ENCODE measurements at regions not wholly inside any gene's neighbourhood (a gene's known extent, or its start where the extent isn't known, plus 50 kb on each side); places are given as distances from the start of the nearest gene placed in this dataset.

DNA sequence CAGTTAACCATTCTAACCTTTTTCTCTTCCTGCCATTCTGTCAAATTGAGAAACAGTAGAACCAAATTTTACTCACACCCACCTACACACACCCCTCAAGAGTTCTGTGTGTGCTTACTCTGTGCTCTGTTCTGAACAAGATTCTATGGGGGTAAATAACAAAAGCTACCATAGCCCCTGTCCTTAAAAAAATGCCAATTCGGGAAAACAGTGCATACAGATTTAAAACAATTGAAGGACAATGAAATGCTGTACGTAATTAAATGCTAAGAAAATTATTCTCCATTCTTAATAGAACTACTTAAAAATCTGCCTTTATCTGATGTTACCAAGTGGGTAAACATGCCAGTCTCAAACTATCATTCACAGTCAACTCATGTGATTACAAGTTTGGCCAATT, 1107.5 kb downstream of the TUSC7 start:
- H3K9me1 ChIP-seq (ENCODE audit: control insufficient read depth, insufficient read depth, low read length), result no peaks in the 10 kb centered on the region
- H3K4me3 ChIP-seq, result no peak overlapping the region
- FAIRE-seq, result no peak
- H3K27ac ChIP-seq (ENCODE audit: extremely low read depth, low read depth, low read length), result no peak overlapping the region
- in situ Hi-C loops (cut with MboI) (no loop called here), intact Hi-C loops (cut with micrococcal nuclease) (no loop called here)
- H3K4me1 ChIP-seq (replicated peaks in 1 of 2; ENCODE audit: control insufficient read depth in 2 of 2, insufficient read depth in 2 of 2, low read length in 2 of 2), result no peaks in the 10 kb centered on the region
- DNase-seq (ENCODE audit: extremely low read depth in 1 of 4, low spot score in 3 of 4), result no peak
- H2AFZ ChIP-seq (ENCODE audit: low read depth, low read length), result no peak overlapping the region
- no peaks in the 10 kb centered on the region for H3K27me3 ChIP-seq (ENCODE audit: control insufficient read depth in 2 of 2, insufficient read depth in 2 of 2, low read length in 2 of 2)
- no peaks in the 10 kb centered on the region for H3K36me3 ChIP-seq (ENCODE audit: control insufficient read depth, insufficient read depth, low read length)
- CTCF ChIA-PET (ENCODE audit: low intra/inter-chr PET ratio), result no interaction called here
- TF ChIP-seq ZKSCAN3 (CRISPR knock-in tag; IDR thresholded peaks at IDR 0.05), result no peak
- TF ChIP-seq, protein P1, sequence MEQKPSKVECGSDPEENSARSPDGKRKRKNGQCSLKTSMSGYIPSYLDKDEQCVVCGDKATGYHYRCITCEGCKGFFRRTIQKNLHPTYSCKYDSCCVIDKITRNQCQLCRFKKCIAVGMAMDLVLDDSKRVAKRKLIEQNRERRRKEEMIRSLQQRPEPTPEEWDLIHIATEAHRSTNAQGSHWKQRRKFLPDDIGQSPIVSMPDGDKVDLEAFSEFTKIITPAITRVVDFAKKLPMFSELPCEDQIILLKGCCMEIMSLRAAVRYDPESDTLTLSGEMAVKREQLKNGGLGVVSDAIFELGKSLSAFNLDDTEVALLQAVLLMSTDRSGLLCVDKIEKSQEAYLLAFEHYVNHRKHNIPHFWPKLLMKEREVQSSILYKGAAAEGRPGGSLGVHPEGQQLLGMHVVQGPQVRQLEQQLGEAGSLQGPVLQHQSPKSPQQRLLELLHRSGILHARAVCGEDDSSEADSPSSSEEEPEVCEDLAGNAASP (IDR thresholded peaks at IDR 0.05), result no peak
- TF ChIP-seq ZNF146 (CRISPR knock-in tag; IDR thresholded peaks at IDR 0.05; ENCODE audit: unreplicated experiment), result no peak
- TF ChIP-seq HSF4 (CRISPR knock-in tag; IDR thresholded peaks at IDR 0.05; ENCODE audit: borderline replicate concordance), result no peak
- no peak for TF ChIP-seq ZNF324 (CRISPR knock-in tag; IDR thresholded peaks at IDR 0.05)
- no peak for TF ChIP-seq EWSR1 (IDR thresholded peaks at IDR 0.05; ENCODE audit: borderline replicate concordance, low read depth, partially characterized antibody)
- TF ChIP-seq, protein P2, sequence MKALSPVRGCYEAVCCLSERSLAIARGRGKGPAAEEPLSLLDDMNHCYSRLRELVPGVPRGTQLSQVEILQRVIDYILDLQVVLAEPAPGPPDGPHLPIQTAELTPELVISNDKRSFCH (CRISPR knock-in tag; IDR thresholded peaks at IDR 0.05), result no peak
- TF ChIP-seq, protein P2 (tag; IDR thresholded peaks at IDR 0.05), result no peak
- TF ChIP-seq ZNF121 (CRISPR knock-in tag; conservative IDR thresholded peaks at IDR 0.05), result no peak
- TF ChIP-seq KHSRP (IDR thresholded peaks at IDR 0.05), result no peak
- TF ChIP-seq HDAC2 (IDR thresholded peaks at IDR 0.05), result no peak
- TF ChIP-seq, protein P3, sequence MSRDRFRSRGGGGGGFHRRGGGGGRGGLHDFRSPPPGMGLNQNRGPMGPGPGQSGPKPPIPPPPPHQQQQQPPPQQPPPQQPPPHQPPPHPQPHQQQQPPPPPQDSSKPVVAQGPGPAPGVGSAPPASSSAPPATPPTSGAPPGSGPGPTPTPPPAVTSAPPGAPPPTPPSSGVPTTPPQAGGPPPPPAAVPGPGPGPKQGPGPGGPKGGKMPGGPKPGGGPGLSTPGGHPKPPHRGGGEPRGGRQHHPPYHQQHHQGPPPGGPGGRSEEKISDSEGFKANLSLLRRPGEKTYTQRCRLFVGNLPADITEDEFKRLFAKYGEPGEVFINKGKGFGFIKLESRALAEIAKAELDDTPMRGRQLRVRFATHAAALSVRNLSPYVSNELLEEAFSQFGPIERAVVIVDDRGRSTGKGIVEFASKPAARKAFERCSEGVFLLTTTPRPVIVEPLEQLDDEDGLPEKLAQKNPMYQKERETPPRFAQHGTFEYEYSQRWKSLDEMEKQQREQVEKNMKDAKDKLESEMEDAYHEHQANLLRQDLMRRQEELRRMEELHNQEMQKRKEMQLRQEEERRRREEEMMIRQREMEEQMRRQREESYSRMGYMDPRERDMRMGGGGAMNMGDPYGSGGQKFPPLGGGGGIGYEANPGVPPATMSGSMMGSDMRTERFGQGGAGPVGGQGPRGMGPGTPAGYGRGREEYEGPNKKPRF (IDR thresholded peaks at IDR 0.05; ENCODE audit: low read depth, low read length), result no peak
- TF ChIP-seq ZNF263 (CRISPR knock-in tag; IDR thresholded peaks at IDR 0.05; ENCODE audit: borderline replicate concordance), result no peak
- no peak for TF ChIP-seq BCL6 (CRISPR knock-in tag; IDR thresholded peaks at IDR 0.05)
- TF ChIP-seq, protein P4, sequence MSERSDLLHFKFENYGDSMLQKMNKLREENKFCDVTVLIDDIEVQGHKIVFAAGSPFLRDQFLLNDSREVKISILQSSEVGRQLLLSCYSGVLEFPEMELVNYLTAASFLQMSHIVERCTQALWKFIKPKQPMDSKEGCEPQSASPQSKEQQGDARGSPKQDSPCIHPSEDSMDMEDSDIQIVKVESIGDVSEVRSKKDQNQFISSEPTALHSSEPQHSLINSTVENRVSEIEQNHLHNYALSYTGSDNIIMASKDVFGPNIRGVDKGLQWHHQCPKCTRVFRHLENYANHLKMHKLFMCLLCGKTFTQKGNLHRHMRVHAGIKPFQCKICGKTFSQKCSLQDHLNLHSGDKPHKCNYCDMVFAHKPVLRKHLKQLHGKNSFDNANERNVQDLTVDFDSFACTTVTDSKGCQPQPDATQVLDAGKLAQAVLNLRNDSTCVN (CRISPR knock-in tag; IDR thresholded peaks at IDR 0.05), result no peak
- TF ChIP-seq ZNF431 (CRISPR knock-in tag; IDR thresholded peaks at IDR 0.05), result no peak
- no peak for TF ChIP-seq SMARCA4 (IDR thresholded peaks at IDR 0.05)
- TF ChIP-seq ZNF217 (CRISPR knock-in tag; IDR thresholded peaks at IDR 0.05), result no peak
- no peak overlapping the region for H3K4me2 ChIP-seq (ENCODE audit: insufficient read depth, low read length)
- no peaks in the 10 kb centered on the region for H4K20me1 ChIP-seq (replicated peaks; ENCODE audit: control insufficient read depth, insufficient read depth, low read length)
- POLR2A ChIA-PET, result no interaction called here
- WGBS (ENCODE audit: insufficient coverage, low coverage, missing lambda C conversion rate), result 0% methylated on average over 2 of the region's 2 CpGs
- BruUV-seq (replicated peaks), result no TSS peak
- no peaks in the 10 kb centered on the region for H3K79me2 ChIP-seq (ENCODE audit: control insufficient read depth, insufficient read depth, low read length)
- H3K9me3 ChIP-seq (replicated peaks; ENCODE audit: control insufficient read depth, insufficient read depth, low read depth, low read length), result no peaks in the 10 kb centered on the region
- no peak overlapping the region for H3K9ac ChIP-seq (ENCODE audit: insufficient read depth in 1 of 2, low read depth in 2 of 2, low read length in 2 of 2)
- ATAC-seq, result no peak

Measured in K562 (cell line).